B cell (primary cell): ENCODE measurements at regions not wholly inside any gene's neighbourhood (a gene's known extent, or its start where the extent isn't known, plus 50 kb on each side); places are given as distances from the start of the nearest gene placed in this dataset.

Source experiments
- CTCF ChIP-seq: fragments of 200-600 bp; IDR thresholded peaks from one replicate; pipeline ENCODE4 v1.8.0; 2022; ENCODE audit warnings: antibody characterized with exemption, mild to moderate bottlenecking
- EZH2 ChIP-seq: IDR thresholded peaks from 2 replicates; pipeline ENCODE4 v1.6.1; 2012; ENCODE audit warnings: borderline replicate concordance, low read depth, mild to moderate bottlenecking, moderate library complexity, low read length; ENCODE audit not compliant: insufficient read depth, poor library complexity, severe bottlenecking

GRCh38 chr3:163045945-163046344, 1549.3 kb downstream of the OTOL1 start:
- TF ChIP-seq CTCF = no peak
- no peak for TF ChIP-seq EZH2
